HCT116 (cell line): ENCODE measurements at regions not wholly inside any gene's neighbourhood (a gene's known extent, or its start where the extent isn't known, plus 50 kb on each side); places are given as distances from the start of the nearest gene placed in this dataset.

Experiments used
- ATAC-seq: fragments of 200-7000 bp; cut with Tn5 transposase; 2 replicates; pipeline ENCODE4 v1.9.1; 2020; ENCODE audit warnings: mild to moderate bottlenecking, moderate library complexity
- BruUV-seq: library from RNA; stranded (reverse); fragments of 400-500 nt; replicated peaks from 2 replicates; lab custom pipeline; 2021; lab: Mats Ljungman, UMichigan
- CTCF ChIA-PET: fragments of 300-600 bp; sonication (Branson Sonifier 250); formaldehyde crosslinking; loops from one replicate; lab custom pipeline; 2021; ENCODE audit warnings: antibody characterized with exemption; lab: Charles Lee
- POLR2A ChIA-PET: fragments of 300-600, 350-600 bp; sonication (Branson Sonifier 250); formaldehyde crosslinking; loops from one replicate; lab custom pipeline; 2021; ENCODE audit warnings: antibody characterized with exemption; lab: Charles Lee
- RAD21 ChIA-PET, 2 experiments: fragments of 300-600 bp; sonication (Branson Sonifier 250); formaldehyde crosslinking; loops; one replicate each; lab custom pipeline; 2023; ENCODE audit warnings: low total read pairs in 2 of 2; ENCODE audit not compliant: uncharacterized antibody in 2 of 2, unreplicated experiment in 2 of 2, low non-redundant PET in 1 of 2; lab: Charles Lee
- DNase-seq: peaks from one replicate; pipeline ENCODE4 v3.0.0-alpha.2; 2010; ENCODE audit warnings: low read depth, low spot score
- H2AFZ ChIP-seq: fragments of 200-600 bp; shearing (Covaris generic), sonication (generic); 2 replicates; pipeline ENCODE4 v1.6.1; 2017; ENCODE audit warnings: low read depth, mixed run types, mixed read lengths, antibody characterized with exemption, low read length; ENCODE audit not compliant: poor library complexity, severe bottlenecking
- H3K27ac ChIP-seq: 2 replicates; pipeline ENCODE4 v1.5.1; 2012; ENCODE audit warnings: low read depth, low read length
- H3K27me3 ChIP-seq: fragments of 200-600 bp; sonication (generic); 2 replicates; pipeline ENCODE4 v1.6.1; 2016; ENCODE audit warnings: mixed run types, low read length, mixed read lengths; ENCODE audit not compliant: insufficient read depth
- H3K36me3 ChIP-seq, 2 experiments: fragments of 200-500 bp in 1 of 2; fragments of 200-600 bp in 1 of 2; sonication (Bioruptor generic) in 1 of 2; sonication (generic) in 1 of 2; 2 replicates each; pipeline versions ENCODE4 v1.5.1 to v1.6.1; 2014 to 2016; ENCODE audit warnings: low read length in 2 of 2, inconsistent platforms in 1 of 2, mixed read lengths in 1 of 2, mixed run types in 1 of 2; ENCODE audit not compliant: insufficient read depth in 2 of 2, control insufficient read depth in 1 of 2
- H3K4me1 ChIP-seq, 2 experiments: fragments of 200-600 bp in 1 of 2; sonication (generic) in 1 of 2; 2 replicates each; pipeline versions ENCODE4 v1.5.1 to v1.6.1; 2012 to 2017; ENCODE audit warnings: low read length in 2 of 2, inconsistent platforms in 1 of 2, mild to moderate bottlenecking in 1 of 2, mixed read lengths in 1 of 2, mixed run types in 1 of 2, moderate library complexity in 1 of 2; ENCODE audit not compliant: insufficient read depth in 2 of 2, control insufficient read depth in 1 of 2
- H3K4me2 ChIP-seq: fragments of 200-600 bp; sonication (generic); 2 replicates; pipeline ENCODE4 v1.6.1; 2017; ENCODE audit warnings: mixed run types, low read length, mixed read lengths
- H3K4me3 ChIP-seq, 2 experiments: fragments of 200-600 bp in 1 of 2; sonication (generic) in 1 of 2; replicated peaks in 1 of 2; 2 replicates each; pipeline ENCODE4 v1.5.1; 2011 to 2016; ENCODE audit warnings: low read length in 2 of 2, control low read depth in 1 of 2, low read depth in 1 of 2, mild to moderate bottlenecking in 1 of 2, mixed read lengths in 1 of 2, mixed run types in 1 of 2
- H3K79me2 ChIP-seq: fragments of 200-600 bp; sonication (generic); 2 replicates; pipeline ENCODE4 v1.6.1; 2017; ENCODE audit warnings: mild to moderate bottlenecking, mixed run types, low read length, moderate library complexity, mixed read lengths; ENCODE audit not compliant: insufficient read depth
- H3K9ac ChIP-seq: fragments of 200-600 bp; sonication (generic); 2 replicates; pipeline ENCODE4 v1.6.1; 2016; ENCODE audit warnings: low read length, mixed read lengths
- H3K9me2 ChIP-seq: fragments of 200-600 bp; sonication (generic), shearing (Covaris generic); 2 replicates; pipeline ENCODE4 v1.6.1; 2017; ENCODE audit warnings: mixed run types, mild to moderate bottlenecking, moderate library complexity; ENCODE audit not compliant: insufficient read depth
- H3K9me3 ChIP-seq, 2 experiments: fragments of 200-500 bp in 1 of 2; fragments of 200-600 bp in 1 of 2; sonication (Bioruptor generic) in 1 of 2; sonication (generic) in 1 of 2; 2 replicates each; pipeline ENCODE4 v1.6.1; 2014 to 2017; ENCODE audit warnings: low read length in 2 of 2, mixed read lengths in 2 of 2, inconsistent platforms in 1 of 2, low read depth in 1 of 2, mild to moderate bottlenecking in 1 of 2, mixed run types in 1 of 2, moderate library complexity in 1 of 2; ENCODE audit not compliant: control insufficient read depth in 1 of 2, insufficient read depth in 1 of 2
- H4K20me1 ChIP-seq: fragments of 200-600 bp; sonication (generic), shearing (Covaris generic); 2 replicates; pipeline ENCODE4 v1.6.1; 2017; ENCODE audit warnings: mixed run types, mild to moderate bottlenecking, moderate library complexity; ENCODE audit not compliant: insufficient read depth
- CBX3 ChIP-seq: IDR thresholded peaks from 2 replicates; pipeline ENCODE4 v1.6.1; 2012; ENCODE audit warnings: low read depth
- EGR1 ChIP-seq: IDR thresholded peaks from 2 replicates; pipeline ENCODE4 v1.6.1; 2012; ENCODE audit warnings: low read depth
- ELF1 ChIP-seq: IDR thresholded peaks from 2 replicates; pipeline ENCODE4 v1.6.1; 2012; ENCODE audit warnings: low read depth, borderline replicate concordance
- EZH2 ChIP-seq: fragments of 200-600 bp; sonication (generic); IDR thresholded peaks from 2 replicates; pipeline ENCODE4 v1.6.1; 2017; ENCODE audit warnings: antibody characterized with exemption, mixed run types
- FOSL1 ChIP-seq: IDR thresholded peaks from 2 replicates; pipeline ENCODE4 v1.6.1; 2012; ENCODE audit warnings: low read depth
- MAX ChIP-seq: IDR thresholded peaks from 2 replicates; pipeline ENCODE4 v1.6.1; 2012
- POLR2A ChIP-seq: IDR thresholded peaks from 2 replicates; pipeline ENCODE4 v1.7.0; 2011; ENCODE audit warnings: borderline replicate concordance; ENCODE audit not compliant: insufficient read depth, insufficient read length; ENCODE audit errors: extremely low read depth
- REST ChIP-seq: IDR thresholded peaks from 2 replicates; pipeline ENCODE4 v1.6.1; 2012; ENCODE audit warnings: low read depth
- intact Hi-C: fragments of 100-400 bp; cut with micrococcal nuclease; formaldehyde crosslinking; loops from 2 replicates; pipeline ENCODE4 v1.10.0; 2022

GRCh38 chr6:92848901-92849300, 570.5 kb downstream of the EPHA7 start:
- ChIA-PET CTCF (no interaction called here), RAD21 (no interaction called here), POLR2A (no interaction called here)
- Histone ChIP-seq H3K36me3 (no peaks in the 10 kb centered on the region), H3K9ac (no peak overlapping the region), H3K9me2 (no peaks in the 10 kb centered on the region), H4K20me1 (no peaks in the 10 kb centered on the region), H3K4me3 (no peak overlapping the region), H3K27me3 (no peaks in the 10 kb centered on the region), H3K79me2 (no peaks in the 10 kb centered on the region), H2AFZ (no peak overlapping the region), H3K27ac (no peak overlapping the region), H3K4me1 (no peaks in the 10 kb centered on the region), H3K4me2 (no peak overlapping the region), H3K9me3 (peaks cover 9 to 15% of the 10 kb centered on the region in 2 experiments; a peak in 2 of 4 replicates)
- DNase-seq (no peak), ATAC-seq (no peak)
- no TSS peak for BruUV-seq
- TF ChIP-seq REST (no peak), EGR1 (no peak), MAX (no peak), EZH2 (no peak), FOSL1 (no peak), POLR2A (no peak)
- intact Hi-C loops: no loop called here

DNA sequence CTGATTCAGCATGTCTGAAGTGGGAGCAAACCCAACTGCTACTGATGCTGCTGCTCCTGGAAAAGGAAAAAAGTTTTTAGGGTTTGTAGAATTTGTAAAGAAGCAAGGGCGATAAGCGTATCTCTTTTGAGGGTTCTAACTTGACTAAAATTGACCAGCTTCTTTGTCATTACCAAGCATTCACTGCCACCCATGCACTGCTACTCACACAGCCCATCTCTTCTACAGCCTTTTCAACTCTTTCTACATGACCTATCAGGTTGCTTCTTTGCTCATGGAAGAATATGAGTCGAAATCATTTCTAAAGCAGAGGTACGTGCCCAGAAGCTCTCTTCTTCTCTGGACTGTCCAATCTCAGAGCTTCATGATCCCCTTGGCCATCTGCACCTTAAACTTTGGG, 570.9 kb downstream of the EPHA7 start:
- Histone ChIP-seq H3K9ac (no peak overlapping the region), H3K4me1 (no peaks in the 10 kb centered on the region), H3K27ac (no peak overlapping the region), H3K36me3 (no peaks in the 10 kb centered on the region), H3K79me2 (no peaks in the 10 kb centered on the region)
- CTCF ChIA-PET: no interaction called here
- POLR2A ChIA-PET: no interaction called here
- ATAC-seq: no peak
- TF ChIP-seq CBX3 (no peak), ELF1 (no peak), MAX (no peak)
- TF ChIP-seq, all 23 proteins: peak for 0
- H3K4me2 ChIP-seq: no peak overlapping the region
- no TSS peak for BruUV-seq
- RAD21 ChIA-PET: no interaction called here
- intact Hi-C loops: no loop called here
- H3K9me2 ChIP-seq: no peaks in the 10 kb centered on the region
- H3K9me3 ChIP-seq: peaks cover 9 to 15% of the 10 kb centered on the region in 2 experiments; a peak in 2 of 4 replicates
- H2AFZ ChIP-seq: no peak overlapping the region
- H3K4me3 ChIP-seq: no peak overlapping the region
- H3K27me3 ChIP-seq: no peaks in the 10 kb centered on the region
- DNase-seq: no peak
- H4K20me1 ChIP-seq: no peaks in the 10 kb centered on the region
